ENCODE measurements at regions not wholly inside any gene's neighbourhood (a gene's known extent, or its start where the extent isn't known, plus 50 kb on each side); places are given as distances from the start of the nearest gene placed in this dataset.

- no peak overlapping the region for H2BK120ac ChIP-seq (ENCODE audit: low read depth, low read length)
- TF ChIP-seq MAZ (IDR thresholded peaks at IDR 0.05; ENCODE audit: borderline replicate concordance, low read depth, low read length) (no peak), MXI1 (IDR thresholded peaks at IDR 0.05; ENCODE audit: borderline replicate concordance, low read depth, low read length) (no peak), FOS (IDR thresholded peaks at IDR 0.05; ENCODE audit: low read depth, low read length) (no peak), BHLHE40 (IDR thresholded peaks at IDR 0.05; ENCODE audit: low read depth, low read length) (no peak), CTCF (conservative IDR thresholded peaks at IDR 0.05; ENCODE audit: low read depth, low read length) (no peak), SMC3 (IDR thresholded peaks at IDR 0.05; ENCODE audit: low read depth, low read length) (no peak), RAD21 (IDR thresholded peaks at IDR 0.05; ENCODE audit: low read length) (no peak)
- H3K4ac ChIP-seq (ENCODE audit: low read depth, low read length): no peak overlapping the region
- H2AK5ac ChIP-seq (ENCODE audit: low read depth, low read length): no peak overlapping the region
- intact Hi-C loops (cut with micrococcal nuclease): no loop called here
- dilution Hi-C loops (cut with HindIII; ENCODE audit: low sequenced_read_pairs, unreplicated experiment): no loop called here
- in situ Hi-C loops (cut with MboI; ENCODE audit: low sequenced_read_pairs): no loop called here
- ATAC-seq (ENCODE audit: low read depth): no peak
- ChIA-PET POLR2A (ENCODE audit: unreplicated experiment) (no interaction called here), CTCF (no interaction called here)
- no peak overlapping the region for H2AK9ac ChIP-seq (replicated peaks; ENCODE audit: low read depth, low read length, poor library complexity)
- no peak overlapping the region for H3K9ac ChIP-seq (ENCODE audit: low read depth, low read length)
- H3K14ac ChIP-seq (replicated peaks; ENCODE audit: low read depth, low read length): no peak overlapping the region
- no peaks in the 10 kb centered on the region for H3K4me1 ChIP-seq (ENCODE audit: control insufficient read depth, insufficient read depth, low read length)
- no peaks in the 10 kb centered on the region for H3K36me3 ChIP-seq (ENCODE audit: control insufficient read depth, insufficient read depth, low read length)
- no peak overlapping the region for H2BK15ac ChIP-seq (ENCODE audit: low read depth, low read length)
- no peak overlapping the region for H3K18ac ChIP-seq (ENCODE audit: low read depth, low read length)
- no peaks in the 10 kb centered on the region for H4K20me1 ChIP-seq (ENCODE audit: insufficient read depth, low read length)
- no peak overlapping the region for H2BK5ac ChIP-seq (ENCODE audit: low read depth, low read length, poor library complexity, severe bottlenecking)
- H3K9me3 ChIP-seq (ENCODE audit: control insufficient read depth, insufficient read depth, low read length): no peaks in the 10 kb centered on the region
- no peak overlapping the region for H3K4me2 ChIP-seq (ENCODE audit: low read depth, low read length)
- H3K56ac ChIP-seq (ENCODE audit: extremely low read depth, insufficient read depth, low read length): no peak overlapping the region
- BruUV-seq (replicated peaks): no TSS peak
- H3K4me3 ChIP-seq (ENCODE audit: insufficient read depth, low read depth, low read length): no peak overlapping the region
- H3K79me1 ChIP-seq (ENCODE audit: low read depth in 1 of 2, low read length in 2 of 2): no peaks in the 10 kb centered on the region
- H2BK20ac ChIP-seq (ENCODE audit: low read depth, low read length): no peak overlapping the region
- H2AFZ ChIP-seq (replicated peaks; ENCODE audit: low read length, poor library complexity): peak overlapping the region; percentile 6
- H4K5ac ChIP-seq (ENCODE audit: low read depth, low read length): no peak overlapping the region
- no peaks in the 10 kb centered on the region for H3K27me3 ChIP-seq (ENCODE audit: control insufficient read depth, insufficient read depth, low read length)
- no peak overlapping the region for H4K91ac ChIP-seq (ENCODE audit: insufficient read depth, low read depth, low read length)
- H4K8ac ChIP-seq (ENCODE audit: low read depth in 2 of 2, low read length in 2 of 2): no peak overlapping the region
- no peak overlapping the region for H3K27ac ChIP-seq (ENCODE audit: insufficient read depth, low read length)
- H3K23ac ChIP-seq (ENCODE audit: low read depth, low read length): no peak overlapping the region
- peak; percentile 25 for DNase-seq
- H3K9me1 ChIP-seq (ENCODE audit: insufficient read depth, low read length): no peaks in the 10 kb centered on the region; the same call in 1 of the 2 replicates
These were observed 1002.3 kb downstream of the FLRT2 start for GRCh38 chr14:86532219-86532618.

Measured in IMR-90 (cell line).